Loucy (cell line): ENCODE measurements at regions not wholly inside any gene's neighbourhood (a gene's known extent, or its start where the extent isn't known, plus 50 kb on each side); places are given as distances from the start of the nearest gene placed in this dataset.

Source experiments
- CTCF ChIP-seq: fragments of 200-600 bp; sonication (generic); conservative IDR thresholded peaks from 2 replicates; pipeline ENCODE4 v1.5.1; 2014; ENCODE audit warnings: mild to moderate bottlenecking, antibody characterized with exemption, low read length
- EZH2phosphoT487 ChIP-seq: fragments of 200-600 bp; IDR thresholded peaks from 2 replicates; pipeline ENCODE4 v1.6.1; 2018; ENCODE audit warnings: antibody characterized with exemption, mild to moderate bottlenecking, moderate library complexity, borderline replicate concordance

GRCh38 chr15:47614360-47615011 is 102.8 kb upstream of the SEMA6D start:
- TF ChIP-seq CTCF (no peak), EZH2phosphoT487 (no peak)
